HEK293 (cell line): ENCODE measurements at regions not wholly inside any gene's neighbourhood (a gene's known extent, or its start where the extent isn't known, plus 50 kb on each side); places are given as distances from the start of the nearest gene placed in this dataset.

Experiments
- CTCF ChIA-PET: fragments of 350-600 bp; formaldehyde crosslinking; extraction: SDS; loops from one replicate; lab custom pipeline; 2021; ENCODE audit warnings: antibody characterized with exemption; lab: Yijun Ruan, JAX
- POLR2A ChIA-PET: fragments of 300-600 bp; formaldehyde crosslinking; extraction: SDS; loops from one replicate; lab custom pipeline; 2020; ENCODE audit warnings: antibody characterized with exemption, inconsistent platforms; lab: Yijun Ruan, JAX
- H3K27ac ChIP-seq: fragments of 200-500 bp; sonication (Bioruptor generic); 2 replicates; pipeline ENCODE4 v1.5.1; 2014; ENCODE audit warnings: low read depth, low read length, control low read depth, inconsistent platforms; ENCODE audit errors: extremely low read depth
- H3K36me3 ChIP-seq, 2 experiments: fragments of 200-500 bp in 1 of 2; sonication (Bioruptor generic) in 1 of 2; 1 replicate in 1 of 2; 2 replicates in 1 of 2; pipeline ENCODE4 v1.5.1; 2014 to 2017; ENCODE audit warnings: inconsistent platforms in 2 of 2, low read length in 2 of 2; ENCODE audit not compliant: control insufficient read depth in 2 of 2, insufficient read depth in 1 of 2
- H3K4me1 ChIP-seq: fragments of 200-500 bp; sonication (Bioruptor generic); 2 replicates; pipeline ENCODE4 v1.5.1; 2014; ENCODE audit warnings: mild to moderate bottlenecking, low read length, inconsistent platforms; ENCODE audit not compliant: control insufficient read depth, insufficient read depth
- H3K4me3 ChIP-seq: 2 replicates; pipeline ENCODE4 v1.5.1; 2011; ENCODE audit warnings: low read depth, mild to moderate bottlenecking, control low read depth, low read length, moderate library complexity
- H3K9me3 ChIP-seq: fragments of 200-500 bp; sonication (Bioruptor generic); 2 replicates; pipeline ENCODE4 v1.5.1; 2014; ENCODE audit warnings: low read depth, low read length, inconsistent platforms; ENCODE audit not compliant: control insufficient read depth, insufficient read depth
- BCL11B ChIP-seq: fragments of 450-650 bp; formaldehyde crosslinking; IDR thresholded peaks from 2 replicates; pipeline ENCODE4 v1.5.1; 2016; ENCODE audit warnings: low read depth, missing biosample characterization, missing genetic modification characterization
- GLIS1 ChIP-seq: fragments of 450-650 bp; formaldehyde crosslinking; IDR thresholded peaks from 2 replicates; pipeline ENCODE4 v1.5.1; 2016; ENCODE audit warnings: missing biosample characterization, missing genetic modification characterization
- KLF10 ChIP-seq: fragments of 450-650 bp; IDR thresholded peaks from 2 replicates; pipeline ENCODE4 v1.5.1; 2018; ENCODE audit warnings: missing biosample characterization, mild to moderate bottlenecking, missing genetic modification characterization
- KLF8 ChIP-seq: fragments of 450-650 bp; formaldehyde crosslinking; IDR thresholded peaks from 2 replicates; pipeline ENCODE4 v1.5.1; 2016; ENCODE audit warnings: missing biosample characterization, missing genetic modification characterization
- SCRT1 ChIP-seq: fragments of 450-650 bp; formaldehyde crosslinking; IDR thresholded peaks from 2 replicates; pipeline ENCODE4 v1.5.1; 2016; ENCODE audit warnings: missing biosample characterization, missing genetic modification characterization, borderline replicate concordance
- SCRT2 ChIP-seq: fragments of 450-650 bp; formaldehyde crosslinking; IDR thresholded peaks from 2 replicates; pipeline ENCODE4 v1.5.1; 2016; ENCODE audit warnings: missing biosample characterization, missing genetic modification characterization
- TCF7L2 ChIP-seq: IDR thresholded peaks from 2 replicates; pipeline ENCODE4 v1.6.1; 2011; ENCODE audit warnings: low read depth, mild to moderate bottlenecking, inconsistent platforms, low read length, moderate library complexity, borderline replicate concordance
- ZNF112 ChIP-seq: fragments of 450-650 bp; formaldehyde crosslinking; IDR thresholded peaks from 2 replicates; pipeline ENCODE4 v1.5.0; 2017; ENCODE audit warnings: missing biosample characterization, missing genetic modification characterization
- ZNF157 ChIP-seq: fragments of 450-650 bp; formaldehyde crosslinking; IDR thresholded peaks from 2 replicates; pipeline ENCODE4 v1.5.1; 2016; ENCODE audit warnings: missing biosample characterization, missing genetic modification characterization
- ZNF202 ChIP-seq: fragments of 450-650 bp; formaldehyde crosslinking; IDR thresholded peaks from 2 replicates; pipeline ENCODE4 v1.5.1; 2016; ENCODE audit warnings: missing biosample characterization, missing genetic modification characterization, borderline replicate concordance
- ZNF214 ChIP-seq: fragments of 450-650 bp; formaldehyde crosslinking; IDR thresholded peaks from 2 replicates; pipeline ENCODE4 v1.5.1; 2017; ENCODE audit warnings: missing biosample characterization, mild to moderate bottlenecking, missing genetic modification characterization, borderline replicate concordance
- ZNF239 ChIP-seq: fragments of 450-650 bp; formaldehyde crosslinking; IDR thresholded peaks from 2 replicates; pipeline ENCODE4 v1.5.1; 2016; ENCODE audit warnings: missing biosample characterization, missing genetic modification characterization
- ZNF24 ChIP-seq: fragments of 450-650 bp; formaldehyde crosslinking; IDR thresholded peaks from 2 replicates; pipeline ENCODE4 v1.5.1; 2016; ENCODE audit warnings: missing biosample characterization, missing genetic modification characterization
- ZNF274 ChIP-seq, 2 experiments: fragments of 200-500 bp in 1 of 2; fragments of 450-650 bp in 1 of 2; sonication (Bioruptor generic) in 1 of 2; formaldehyde crosslinking in 1 of 2; IDR thresholded peaks; 2 replicates each; pipeline versions ENCODE4 v1.5.1 to v1.6.1; 2014 to 2016; ENCODE audit warnings: borderline replicate concordance in 1 of 2, inconsistent platforms in 1 of 2, low read length in 1 of 2, missing biosample characterization in 1 of 2, missing genetic modification characterization in 1 of 2
- ZNF341 ChIP-seq: fragments of 450-650 bp; formaldehyde crosslinking; IDR thresholded peaks from 2 replicates; pipeline ENCODE4; 2016; ENCODE audit warnings: low read depth, missing biosample characterization, missing genetic modification characterization
- ZNF366 ChIP-seq: fragments of 450-650 bp; formaldehyde crosslinking; conservative IDR thresholded peaks from 2 replicates; pipeline ENCODE4 v1.5.1; 2016; ENCODE audit warnings: missing biosample characterization, missing genetic modification characterization
- ZNF48 ChIP-seq: fragments of 450-650 bp; formaldehyde crosslinking; IDR thresholded peaks from 2 replicates; pipeline ENCODE4 v1.5.1; 2016; ENCODE audit warnings: missing biosample characterization, missing genetic modification characterization
- ZNF521 ChIP-seq: fragments of 450-650 bp; formaldehyde crosslinking; IDR thresholded peaks from 2 replicates; pipeline ENCODE4 v1.5.1; 2017; ENCODE audit warnings: missing biosample characterization, mild to moderate bottlenecking, missing genetic modification characterization
- ZNF558 ChIP-seq: fragments of 450-650 bp; formaldehyde crosslinking; IDR thresholded peaks from 2 replicates; pipeline ENCODE4 v1.5.1; 2016; ENCODE audit warnings: missing biosample characterization, missing genetic modification characterization
- ZNF585B ChIP-seq: fragments of 450-650 bp; formaldehyde crosslinking; IDR thresholded peaks from 2 replicates; pipeline ENCODE4 v1.5.1; 2016; ENCODE audit warnings: missing biosample characterization, missing genetic modification characterization
- ZNF658 ChIP-seq: fragments of 450-650 bp; formaldehyde crosslinking; IDR thresholded peaks from 2 replicates; pipeline ENCODE4; 2016; ENCODE audit warnings: missing biosample characterization, missing genetic modification characterization
- ZSCAN23 ChIP-seq: fragments of 450-650 bp; formaldehyde crosslinking; IDR thresholded peaks from 2 replicates; pipeline ENCODE4 v1.5.1; 2016; ENCODE audit warnings: missing biosample characterization, missing genetic modification characterization
- ZSCAN30 ChIP-seq: fragments of 450-650 bp; IDR thresholded peaks from 2 replicates; pipeline ENCODE4 v1.5.1; 2018; ENCODE audit warnings: missing biosample characterization, mild to moderate bottlenecking, missing genetic modification characterization, moderate library complexity
- TF ChIP-seq, protein P1 (sequence below): fragments of 450-650 bp; IDR thresholded peaks from 2 replicates; pipeline ENCODE4 v1.5.1; 2018; ENCODE audit warnings: missing biosample characterization, mild to moderate bottlenecking, missing genetic modification characterization
- TF ChIP-seq, protein P2 (sequence below): fragments of 450-650 bp; formaldehyde crosslinking; IDR thresholded peaks from 2 replicates; pipeline ENCODE4 v1.5.1; 2016; ENCODE audit warnings: missing biosample characterization, missing genetic modification characterization
- TF ChIP-seq, protein P3 (sequence below): fragments of 450-650 bp; formaldehyde crosslinking; IDR thresholded peaks from 2 replicates; pipeline ENCODE4 v1.5.1; 2016; ENCODE audit warnings: missing biosample characterization, missing genetic modification characterization
- TF ChIP-seq, protein P4 (sequence below): fragments of 450-650 bp; formaldehyde crosslinking; IDR thresholded peaks from 2 replicates; pipeline ENCODE4 v1.5.1; 2016; ENCODE audit warnings: missing biosample characterization, missing genetic modification characterization
- TF ChIP-seq, protein P5 (sequence below): fragments of 450-650 bp; formaldehyde crosslinking; IDR thresholded peaks from 2 replicates; pipeline ENCODE4 v1.5.1; 2016; ENCODE audit warnings: missing biosample characterization, missing genetic modification characterization
- TF ChIP-seq, protein P6 (sequence below): fragments of 450-650 bp; formaldehyde crosslinking; IDR thresholded peaks from 2 replicates; pipeline ENCODE4 v1.5.1; 2017; ENCODE audit warnings: missing biosample characterization, missing genetic modification characterization

DNA sequence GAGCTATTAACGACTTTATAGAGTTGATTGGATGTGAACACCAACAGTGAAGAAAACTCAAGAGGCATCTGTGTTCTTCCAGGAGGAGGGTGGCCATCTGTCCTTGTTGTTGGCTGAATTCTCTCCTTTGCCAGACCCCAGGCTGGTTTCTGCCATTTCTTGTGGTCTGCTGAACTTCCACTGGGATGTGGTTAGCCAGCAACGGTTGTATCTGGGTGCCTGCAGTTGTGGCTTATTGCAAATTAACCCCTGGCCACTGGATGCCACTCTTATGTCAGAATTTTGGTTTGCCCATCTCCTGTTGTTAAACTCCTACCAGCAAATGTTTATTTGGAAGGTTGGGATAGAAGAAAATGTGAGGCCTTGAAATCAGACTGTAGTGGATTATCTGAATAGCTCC is 163.6 kb upstream of the TBC1D5 start:
- Histone ChIP-seq H3K4me3 (no peak overlapping the region), H3K4me1 (no peaks in the 10 kb centered on the region), H3K9me3 (no peaks in the 10 kb centered on the region), H3K27ac (no peak overlapping the region), H3K36me3 (no peaks in the 10 kb centered on the region)
- POLR2A ChIA-PET: no interaction called here
- CTCF ChIA-PET: interaction anchor here (0.7 to 0.9 kb wide), 3 partner anchors 10 to 483 kb away, joined by 3 read pairs; no protein-coding TSS in a partner anchor
- TF ChIP-seq ZNF274 (IDR thresholded peaks at IDR 0.05; ENCODE audit: low read length) (no peak), ZNF274 (tag by site-specific recombination; IDR thresholded peaks at IDR 0.05; ENCODE audit: borderline replicate concordance) (no peak), KLF10 (tag by site-specific recombination) (no peak), ZNF112 (no peak), ZNF202 (tag by site-specific recombination) (no peak), ZNF521 (tag by site-specific recombination) (no peak), ZNF239 (tag by site-specific recombination) (no peak), ZNF658 (tag by site-specific recombination) (no peak), ZSCAN23 (tag by site-specific recombination) (no peak), TCF7L2 (no peak), ZNF558 (tag by site-specific recombination) (no peak), KLF8 (tag by site-specific recombination) (no peak)
- TF ChIP-seq, protein P1, sequence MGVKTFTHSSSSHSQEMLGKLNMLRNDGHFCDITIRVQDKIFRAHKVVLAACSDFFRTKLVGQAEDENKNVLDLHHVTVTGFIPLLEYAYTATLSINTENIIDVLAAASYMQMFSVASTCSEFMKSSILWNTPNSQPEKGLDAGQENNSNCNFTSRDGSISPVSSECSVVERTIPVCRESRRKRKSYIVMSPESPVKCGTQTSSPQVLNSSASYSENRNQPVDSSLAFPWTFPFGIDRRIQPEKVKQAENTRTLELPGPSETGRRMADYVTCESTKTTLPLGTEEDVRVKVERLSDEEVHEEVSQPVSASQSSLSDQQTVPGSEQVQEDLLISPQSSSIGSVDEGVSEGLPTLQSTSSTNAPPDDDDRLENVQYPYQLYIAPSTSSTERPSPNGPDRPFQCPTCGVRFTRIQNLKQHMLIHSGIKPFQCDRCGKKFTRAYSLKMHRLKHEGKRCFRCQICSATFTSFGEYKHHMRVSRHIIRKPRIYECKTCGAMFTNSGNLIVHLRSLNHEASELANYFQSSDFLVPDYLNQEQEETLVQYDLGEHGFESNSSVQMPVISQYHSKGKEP: no peak
- TF ChIP-seq, protein P2, sequence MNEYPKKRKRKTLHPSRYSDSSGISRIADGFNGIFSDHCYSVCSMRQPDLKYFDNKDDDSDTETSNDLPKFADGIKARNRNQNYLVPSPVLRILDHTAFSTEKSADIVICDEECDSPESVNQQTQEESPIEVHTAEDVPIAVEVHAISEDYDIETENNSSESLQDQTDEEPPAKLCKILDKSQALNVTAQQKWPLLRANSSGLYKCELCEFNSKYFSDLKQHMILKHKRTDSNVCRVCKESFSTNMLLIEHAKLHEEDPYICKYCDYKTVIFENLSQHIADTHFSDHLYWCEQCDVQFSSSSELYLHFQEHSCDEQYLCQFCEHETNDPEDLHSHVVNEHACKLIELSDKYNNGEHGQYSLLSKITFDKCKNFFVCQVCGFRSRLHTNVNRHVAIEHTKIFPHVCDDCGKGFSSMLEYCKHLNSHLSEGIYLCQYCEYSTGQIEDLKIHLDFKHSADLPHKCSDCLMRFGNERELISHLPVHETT (tag by site-specific recombination): no peak
- TF ChIP-seq, protein P3, sequence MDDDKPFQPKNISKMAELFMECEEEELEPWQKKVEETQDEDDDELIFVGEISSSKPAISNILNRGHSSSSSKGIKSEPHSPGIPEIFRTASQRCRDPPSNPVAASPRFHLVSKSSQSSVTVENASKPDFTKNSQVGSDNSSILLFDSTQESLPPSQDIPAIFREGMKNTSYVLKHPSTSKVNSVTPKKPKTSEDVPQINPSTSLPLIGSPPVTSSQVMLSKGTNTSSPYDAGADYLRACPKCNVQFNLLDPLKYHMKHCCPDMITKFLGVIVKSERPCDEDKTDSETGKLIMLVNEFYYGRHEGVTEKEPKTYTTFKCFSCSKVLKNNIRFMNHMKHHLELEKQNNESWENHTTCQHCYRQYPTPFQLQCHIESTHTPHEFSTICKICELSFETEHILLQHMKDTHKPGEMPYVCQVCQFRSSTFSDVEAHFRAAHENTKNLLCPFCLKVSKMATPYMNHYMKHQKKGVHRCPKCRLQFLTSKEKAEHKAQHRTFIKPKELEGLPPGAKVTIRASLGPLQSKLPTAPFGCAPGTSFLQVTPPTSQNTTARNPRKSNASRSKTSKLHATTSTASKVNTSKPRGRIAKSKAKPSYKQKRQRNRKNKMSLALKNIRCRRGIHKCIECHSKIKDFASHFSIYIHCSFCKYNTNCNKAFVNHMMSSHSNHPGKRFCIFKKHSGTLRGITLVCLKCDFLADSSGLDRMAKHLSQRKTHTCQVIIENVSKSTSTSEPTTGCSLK (tag by site-specific recombination): no peak
- TF ChIP-seq, protein P4, sequence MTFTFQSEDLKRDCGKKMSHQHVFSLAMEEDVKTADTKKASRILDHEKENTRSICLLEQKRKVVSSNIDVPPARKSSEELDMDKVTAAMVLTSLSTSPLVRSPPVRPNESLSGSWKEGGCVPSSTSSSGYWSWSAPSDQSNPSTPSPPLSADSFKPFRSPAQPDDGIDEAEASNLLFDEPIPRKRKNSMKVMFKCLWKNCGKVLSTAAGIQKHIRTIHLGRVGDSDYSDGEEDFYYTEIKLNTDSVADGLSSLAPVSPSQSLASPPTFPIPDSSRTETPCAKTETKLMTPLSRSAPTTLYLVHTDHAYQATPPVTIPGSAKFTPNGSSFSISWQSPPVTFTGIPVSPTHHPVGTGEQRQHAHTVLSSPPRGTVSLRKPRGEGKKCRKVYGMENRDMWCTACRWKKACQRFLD (tag by site-specific recombination): no peak

DNA sequence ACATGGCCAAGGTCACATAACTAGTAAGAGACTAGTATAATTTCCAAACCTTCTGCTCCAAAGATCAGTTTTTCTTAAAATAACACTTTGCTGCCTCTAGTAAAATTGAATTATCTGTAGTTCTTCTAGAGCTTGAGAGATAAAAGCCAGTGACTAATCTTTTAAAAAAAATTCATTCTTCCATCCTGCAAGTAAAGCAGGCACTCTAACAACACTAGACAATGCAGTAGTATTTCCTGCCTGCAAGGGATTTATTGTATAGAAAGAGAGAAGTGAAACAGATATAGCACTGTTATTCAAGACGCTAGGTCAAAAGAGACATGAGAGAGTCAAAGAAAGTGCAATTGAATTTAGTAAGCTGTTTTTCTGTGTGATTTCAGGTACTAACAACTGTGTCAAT is 159.5 kb upstream of the TBC1D5 start:
- Histone ChIP-seq H3K9me3 (peaks cover 3% of the 10 kb centered on the region; the same call in 1 of the 2 replicates), H3K27ac (no peak overlapping the region), H3K4me3 (no peak overlapping the region), H3K36me3 (no peaks in the 10 kb centered on the region), H3K4me1 (no peaks in the 10 kb centered on the region)
- ChIA-PET CTCF (no interaction called here), POLR2A (no interaction called here)
- TF ChIP-seq ZNF341 (tag by site-specific recombination) (no peak), ZNF157 (tag by site-specific recombination) (no peak), ZNF585B (no peak), ZNF202 (tag by site-specific recombination) (no peak), ZNF24 (tag by site-specific recombination) (no peak), ZNF366 (tag by site-specific recombination) (no peak), ZNF48 (tag by site-specific recombination) (no peak), SCRT2 (no peak), ZNF214 (tag by site-specific recombination) (no peak), ZSCAN30 (tag by site-specific recombination) (no peak), BCL11B (tag by site-specific recombination) (no peak), SCRT1 (tag by site-specific recombination) (no peak), GLIS1 (tag by site-specific recombination) (no peak)
- TF ChIP-seq, protein P5, sequence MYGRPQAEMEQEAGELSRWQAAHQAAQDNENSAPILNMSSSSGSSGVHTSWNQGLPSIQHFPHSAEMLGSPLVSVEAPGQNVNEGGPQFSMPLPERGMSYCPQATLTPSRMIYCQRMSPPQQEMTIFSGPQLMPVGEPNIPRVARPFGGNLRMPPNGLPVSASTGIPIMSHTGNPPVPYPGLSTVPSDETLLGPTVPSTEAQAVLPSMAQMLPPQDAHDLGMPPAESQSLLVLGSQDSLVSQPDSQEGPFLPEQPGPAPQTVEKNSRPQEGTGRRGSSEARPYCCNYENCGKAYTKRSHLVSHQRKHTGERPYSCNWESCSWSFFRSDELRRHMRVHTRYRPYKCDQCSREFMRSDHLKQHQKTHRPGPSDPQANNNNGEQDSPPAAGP (tag by site-specific recombination): no peak
- TF ChIP-seq, protein P6, sequence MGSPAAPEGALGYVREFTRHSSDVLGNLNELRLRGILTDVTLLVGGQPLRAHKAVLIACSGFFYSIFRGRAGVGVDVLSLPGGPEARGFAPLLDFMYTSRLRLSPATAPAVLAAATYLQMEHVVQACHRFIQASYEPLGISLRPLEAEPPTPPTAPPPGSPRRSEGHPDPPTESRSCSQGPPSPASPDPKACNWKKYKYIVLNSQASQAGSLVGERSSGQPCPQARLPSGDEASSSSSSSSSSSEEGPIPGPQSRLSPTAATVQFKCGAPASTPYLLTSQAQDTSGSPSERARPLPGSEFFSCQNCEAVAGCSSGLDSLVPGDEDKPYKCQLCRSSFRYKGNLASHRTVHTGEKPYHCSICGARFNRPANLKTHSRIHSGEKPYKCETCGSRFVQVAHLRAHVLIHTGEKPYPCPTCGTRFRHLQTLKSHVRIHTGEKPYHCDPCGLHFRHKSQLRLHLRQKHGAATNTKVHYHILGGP (tag by site-specific recombination): no peak
